NOMO-1 treated with dmso at 0.1 percent for 144 hours (cell line): ENCODE measurements at regions not wholly inside any gene's neighbourhood (a gene's known extent, or its start where the extent isn't known, plus 50 kb on each side); places are given as distances from the start of the nearest gene placed in this dataset.

Experiments used
- DNase-seq: peaks from one replicate; lab custom pipeline; 2025; ENCODE audit not compliant: unreplicated experiment; lab: John Stamatoyannopoulos, UW

DNA sequence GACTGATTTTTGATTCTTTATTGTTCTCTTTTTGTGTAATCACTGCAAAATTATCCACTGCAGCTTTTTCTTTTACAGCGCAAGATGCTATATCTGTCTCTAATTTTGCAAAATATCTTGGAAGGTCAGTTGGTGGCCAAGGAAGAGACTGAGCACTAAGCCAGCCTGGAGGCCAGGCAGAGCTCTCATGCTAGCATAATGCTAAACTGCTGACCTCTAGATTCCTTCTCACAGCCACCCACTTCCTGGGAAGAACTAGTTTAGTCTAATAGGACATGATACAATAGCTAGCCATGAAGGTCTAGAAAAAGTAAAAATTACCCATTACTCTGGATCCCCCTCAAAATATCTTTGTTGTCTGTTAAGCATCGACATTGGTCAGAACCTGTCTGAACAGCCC, 227.2 kb upstream of the ARHGAP20 start:
- no peak for DNase-seq

DNA sequence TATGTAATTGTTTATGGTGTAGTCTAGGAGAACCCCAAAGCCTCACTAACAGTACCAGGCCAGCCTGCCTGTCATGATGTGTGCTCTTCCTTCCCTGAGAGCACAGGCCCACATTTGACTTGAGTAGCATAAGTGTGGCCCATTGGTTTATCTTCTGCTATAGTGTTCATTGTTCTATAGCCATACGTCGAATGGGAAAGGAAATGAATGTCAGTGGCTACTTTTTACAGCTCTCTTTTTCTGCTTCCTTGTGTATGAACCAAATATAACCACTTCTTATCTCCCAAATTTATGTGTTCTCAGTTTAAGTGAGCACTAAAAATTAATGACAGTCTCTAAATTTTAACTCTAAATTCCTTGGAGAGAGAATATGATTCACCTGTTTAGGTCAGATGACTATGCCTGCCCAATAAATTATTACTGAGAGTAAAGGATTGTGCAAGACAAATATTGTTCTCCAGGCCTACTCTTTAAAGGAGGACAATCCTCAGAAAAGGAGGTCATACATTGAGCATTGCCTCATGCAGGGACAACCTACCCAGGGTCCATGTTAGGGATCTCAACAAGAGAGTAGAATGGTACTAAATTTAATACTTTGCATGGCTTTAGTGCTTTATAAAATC, 222.9 kb upstream of the ARHGAP20 start:
- no peak for DNase-seq

DNA sequence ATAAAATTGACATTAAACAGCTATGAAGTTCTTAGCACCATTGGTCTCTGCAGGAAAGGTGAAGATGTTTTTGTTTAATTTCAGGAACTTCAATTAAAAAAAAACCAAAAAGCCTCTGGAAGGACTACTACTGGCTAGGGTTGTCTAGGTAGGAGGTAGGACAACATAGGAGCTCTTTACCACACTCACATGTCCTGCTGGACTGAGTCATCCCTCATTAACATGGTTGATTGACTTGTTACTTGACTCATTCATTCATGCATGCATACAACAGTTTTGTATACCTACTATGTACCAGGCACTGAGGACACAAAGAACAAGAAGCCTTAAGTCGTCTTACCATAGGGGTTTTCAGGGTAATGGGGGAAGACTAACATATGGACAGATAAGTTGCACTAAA, 216.9 kb upstream of the ARHGAP20 start:
- DNase-seq, result no peak

DNA sequence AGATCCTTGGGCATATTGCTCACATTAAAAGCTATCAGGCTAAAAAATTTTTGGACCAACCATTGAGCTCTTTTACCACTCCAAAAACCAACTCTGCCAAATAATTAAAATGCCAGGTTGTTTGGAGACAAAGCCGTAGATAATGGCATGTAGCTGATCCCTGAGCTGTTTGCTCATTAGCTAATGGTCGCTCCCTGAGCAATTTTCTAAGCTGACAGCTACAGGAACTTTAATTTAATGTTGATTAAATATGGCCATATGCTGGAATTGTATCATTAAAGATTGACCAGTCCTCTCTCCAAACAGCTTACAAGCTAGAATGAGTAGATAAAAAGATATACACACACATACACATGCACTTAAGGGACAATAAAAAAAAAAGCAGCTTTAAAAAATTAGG, 216.2 kb upstream of the ARHGAP20 start:
- no peak for DNase-seq

DNA sequence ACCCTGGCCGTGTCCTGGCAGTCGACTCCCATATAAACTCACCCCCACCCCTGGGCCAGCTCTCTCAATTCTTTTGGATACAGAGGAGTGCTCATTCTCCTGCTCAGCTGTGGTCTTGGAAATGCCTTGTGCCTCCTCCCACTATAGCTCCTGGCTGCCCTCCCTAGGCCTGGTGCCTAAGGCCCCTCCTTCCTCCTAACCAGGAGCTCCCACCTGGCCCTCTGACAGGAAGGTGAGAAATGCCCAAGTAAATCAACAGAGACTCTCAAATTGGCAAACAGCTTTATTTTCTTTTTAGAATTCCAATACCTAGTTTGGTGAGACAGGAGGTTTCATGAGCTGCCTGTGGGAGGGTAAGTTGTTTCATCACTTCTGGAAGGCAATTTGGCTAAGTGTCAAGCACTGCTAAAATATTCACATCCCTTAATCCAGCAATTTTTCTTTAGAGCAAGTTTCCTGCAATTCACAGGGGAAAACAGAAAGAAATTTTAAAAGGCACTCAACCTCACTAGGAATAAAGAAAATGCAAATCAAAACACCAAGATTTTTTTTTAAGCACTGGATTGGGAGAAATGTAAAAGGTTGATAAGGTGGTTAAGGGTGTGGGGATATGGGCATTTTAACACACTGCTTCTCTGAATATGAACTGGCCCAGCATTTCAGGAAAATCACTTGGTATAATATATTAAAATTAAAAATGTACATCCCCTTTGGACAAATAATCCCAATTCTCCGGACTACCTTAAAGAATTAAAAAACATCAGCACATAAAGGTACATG, 209.7 kb upstream of the ARHGAP20 start:
- no peak for DNase-seq

DNA sequence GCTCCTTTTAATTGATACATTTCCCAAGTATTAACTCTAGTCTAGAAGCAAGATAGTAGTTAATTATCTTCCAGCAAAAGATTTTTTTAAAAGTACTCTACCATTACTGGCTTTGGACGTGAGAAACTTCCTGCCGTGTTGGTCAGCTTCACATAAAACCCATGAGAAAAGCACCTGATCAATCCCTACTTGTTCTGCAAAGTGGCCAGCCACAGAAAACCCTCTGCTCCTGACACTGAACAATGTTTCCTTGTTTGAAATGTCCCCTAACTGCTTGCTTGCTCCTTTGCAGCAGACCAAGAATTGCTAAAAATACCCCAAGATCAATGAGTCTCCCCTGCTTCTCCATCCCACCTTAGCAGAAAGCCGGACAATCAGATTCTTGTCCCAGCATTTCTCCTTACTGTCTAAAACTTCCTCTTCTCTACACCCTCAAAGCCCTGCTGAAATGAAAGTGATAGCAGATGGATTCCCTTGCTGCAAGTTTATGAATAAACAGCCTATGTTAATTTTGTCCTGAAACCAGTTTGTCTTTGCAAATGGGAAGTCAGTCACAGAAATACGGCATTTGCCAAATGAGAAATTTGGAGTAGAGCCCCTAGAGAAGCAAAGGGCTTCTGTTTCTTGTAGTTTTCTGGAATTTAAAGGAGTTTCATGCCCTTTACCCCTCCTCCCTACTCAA, 207.1 kb upstream of the ARHGAP20 start:
- DNase-seq, result no peak

DNA sequence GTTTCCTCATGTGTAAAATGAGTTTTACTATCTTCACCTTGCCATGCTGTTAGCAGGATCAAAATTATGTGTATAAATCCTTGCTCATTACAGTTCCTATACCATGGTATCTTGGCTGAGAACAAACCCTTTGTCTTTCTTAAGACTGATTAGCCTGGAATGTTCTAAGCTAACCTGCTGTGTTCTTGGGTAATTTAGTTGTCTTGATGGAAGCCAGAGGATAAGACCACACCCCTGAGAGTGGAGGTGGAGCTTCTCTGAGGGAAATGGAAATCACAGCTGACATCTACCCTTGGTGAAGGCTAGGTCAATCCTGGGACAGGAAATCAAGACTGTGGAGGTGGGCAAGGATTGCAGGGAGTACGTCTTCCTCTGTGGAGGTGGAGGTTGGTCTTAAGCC, 206.1 kb upstream of the ARHGAP20 start:
- DNase-seq, result no peak

DNA sequence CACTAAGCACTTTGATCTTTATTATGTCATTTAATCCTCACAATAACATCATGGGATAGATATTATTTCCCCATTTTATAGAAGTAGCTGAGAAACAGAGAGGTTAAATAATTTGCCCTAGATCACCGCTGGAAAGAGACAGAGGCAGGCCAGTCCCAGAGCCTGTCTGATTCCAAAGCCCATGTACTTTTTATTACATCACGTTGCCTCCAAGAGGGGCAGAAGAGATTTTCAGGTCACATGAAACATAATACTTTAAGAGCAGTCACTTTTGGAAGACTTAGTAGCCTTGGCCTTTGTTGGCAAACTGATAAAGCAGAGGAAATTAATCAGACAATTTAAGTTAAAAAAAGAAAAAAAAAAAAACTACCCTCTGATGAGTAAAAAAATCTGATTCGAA, 200.2 kb upstream of the ARHGAP20 start:
- no peak for DNase-seq

DNA sequence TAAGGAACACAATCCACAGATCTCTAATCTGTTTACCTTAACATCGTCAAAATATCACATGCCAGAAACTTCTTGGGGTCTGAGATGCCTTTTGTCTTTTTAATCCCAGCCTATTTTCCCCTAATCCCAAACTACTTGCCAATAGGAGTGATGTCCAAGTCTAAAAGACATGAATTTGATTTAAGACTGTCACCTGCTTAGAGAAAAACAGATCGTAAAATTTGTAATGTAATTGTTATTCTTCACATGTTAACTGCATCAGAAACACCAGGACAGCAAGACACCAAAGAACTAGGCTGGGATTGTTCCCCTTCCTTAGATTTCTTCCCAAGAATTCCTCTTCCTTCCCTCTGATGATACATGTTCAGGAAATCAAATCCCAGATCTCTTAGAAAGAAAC, 198.1 kb upstream of the ARHGAP20 start:
- DNase-seq, result no peak

DNA sequence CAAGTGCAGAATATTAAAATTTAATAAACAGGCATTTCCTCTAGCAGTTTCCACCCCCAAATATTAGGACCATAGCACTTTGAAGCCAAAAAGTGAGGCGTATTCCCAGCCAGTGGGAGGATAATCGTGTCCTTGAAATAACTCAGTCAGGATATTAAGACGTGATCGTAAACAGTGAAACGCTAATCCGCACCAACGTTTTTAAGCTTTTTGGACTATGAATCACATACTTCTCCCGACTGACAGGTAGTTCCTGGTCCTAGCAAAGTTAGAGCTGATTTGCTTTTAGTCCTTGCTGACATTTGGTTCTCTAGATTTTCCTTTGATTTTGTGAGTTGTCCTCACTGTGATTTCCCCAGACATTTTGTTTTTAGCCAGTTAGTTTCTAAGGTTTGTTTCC, 197.1 kb upstream of the ARHGAP20 start:
- DNase-seq, result no peak

DNA sequence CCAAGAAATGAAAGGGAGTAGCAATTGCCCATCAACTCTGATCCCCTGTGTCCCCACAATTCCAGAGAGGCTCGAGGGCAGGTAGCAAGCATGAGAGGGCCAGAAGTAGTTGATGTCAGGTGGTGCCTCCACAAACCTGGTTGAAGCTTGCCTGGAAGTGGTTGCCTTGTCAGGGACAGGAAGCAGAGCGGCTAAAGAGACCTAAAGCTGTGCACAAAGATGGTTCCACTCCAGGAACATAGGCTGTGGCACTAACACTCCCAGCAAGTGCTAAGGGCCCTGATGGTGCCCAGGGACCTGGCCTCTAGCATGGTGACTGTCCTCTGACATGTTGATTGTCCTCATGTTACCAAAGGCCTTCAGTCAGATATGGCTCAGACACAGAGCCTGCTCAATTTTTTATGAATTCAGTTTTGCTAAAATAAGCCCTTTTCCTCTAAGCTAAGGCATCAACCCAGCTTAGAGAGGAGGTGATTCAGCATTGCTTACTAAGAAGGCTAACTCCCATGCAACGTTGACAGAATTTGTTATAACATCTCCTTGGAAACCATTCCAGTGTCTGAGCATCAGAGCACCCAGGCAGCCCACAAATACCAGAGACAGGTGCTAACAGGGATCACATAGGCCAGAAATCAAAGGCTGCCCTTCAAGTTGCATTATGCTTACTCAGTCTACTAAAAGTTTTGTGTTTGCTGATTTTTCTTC, 196.3 kb upstream of the ARHGAP20 start:
- no peak for DNase-seq

DNA sequence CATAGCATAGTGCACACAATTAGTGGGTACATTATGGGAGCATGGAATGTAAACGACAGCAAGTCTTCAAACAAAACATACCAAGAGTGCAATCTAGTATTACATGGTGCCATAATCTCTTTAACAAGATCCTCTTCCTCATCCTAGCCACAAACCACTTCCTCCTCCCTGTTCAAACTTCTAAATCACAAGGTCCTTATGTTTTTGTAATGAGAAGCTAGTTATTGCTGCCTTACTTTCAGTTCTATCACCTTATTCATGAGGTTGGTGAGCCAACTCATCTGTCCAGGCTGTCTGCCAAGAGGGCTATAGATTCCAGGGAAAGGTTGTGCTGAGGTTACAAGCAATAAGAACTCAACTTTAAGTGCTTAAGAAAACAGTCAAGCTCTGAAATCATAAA, 195.4 kb upstream of the ARHGAP20 start:
- peak; percentile 80 for DNase-seq

DNA sequence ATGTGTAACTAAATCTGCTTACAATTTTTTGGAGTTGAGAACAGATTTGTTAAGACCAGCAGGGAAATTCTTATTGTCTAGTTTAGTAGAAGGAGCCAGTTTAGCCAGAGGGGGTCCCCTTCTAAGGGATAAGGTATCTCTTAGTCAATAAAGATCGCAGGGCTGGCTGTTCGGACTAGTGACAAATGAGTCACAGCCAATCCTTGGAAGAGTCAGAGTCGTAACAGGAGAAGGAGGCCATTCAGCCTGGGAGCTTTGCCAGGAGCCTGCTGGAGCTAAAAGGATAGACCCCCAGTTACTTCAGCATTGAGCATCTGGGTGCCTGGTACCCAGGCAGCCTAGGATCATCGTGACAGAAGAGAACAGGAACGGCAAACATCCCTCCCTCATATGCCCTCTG, 191.6 kb upstream of the ARHGAP20 start:
- no peak for DNase-seq

DNA sequence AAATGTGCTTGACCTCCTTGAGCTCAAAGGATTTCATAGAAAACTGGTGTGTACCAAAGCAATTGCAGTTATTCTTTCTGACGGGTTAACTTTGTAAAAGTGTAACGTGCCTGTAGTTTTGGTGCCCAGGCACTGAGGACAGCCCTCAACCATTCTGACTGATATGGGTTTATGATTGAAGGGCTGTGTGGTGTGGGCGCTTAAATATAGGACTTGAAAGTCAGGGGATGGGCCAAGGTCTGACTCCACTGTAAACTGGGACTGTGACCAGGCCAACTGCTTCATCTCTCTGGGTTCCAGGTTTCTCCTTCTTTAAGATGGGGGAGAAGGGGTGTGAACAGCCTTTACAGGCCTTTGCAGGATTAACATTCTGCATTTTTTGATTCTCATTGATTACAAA, 191.1 kb upstream of the ARHGAP20 start:
- no peak for DNase-seq

DNA sequence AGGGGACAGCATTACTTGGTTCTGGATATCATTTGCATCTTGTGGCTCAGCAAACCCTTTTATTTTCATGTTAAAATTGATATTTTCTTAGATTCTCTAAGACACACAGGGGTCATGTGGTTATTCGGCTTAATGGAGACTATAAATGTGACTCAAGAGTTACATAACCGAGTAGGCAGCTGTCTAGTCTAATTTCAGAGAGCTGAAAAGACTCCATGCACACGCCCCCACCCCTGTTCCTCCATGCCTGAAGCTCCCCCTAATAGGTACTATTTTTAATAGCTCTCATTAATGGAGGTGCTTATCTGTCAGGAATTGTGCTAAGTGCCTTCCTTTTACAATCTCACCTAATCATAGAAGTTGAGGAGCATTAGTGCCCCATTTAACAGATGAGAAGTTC, 189.2 kb upstream of the ARHGAP20 start:
- no peak for DNase-seq

DNA sequence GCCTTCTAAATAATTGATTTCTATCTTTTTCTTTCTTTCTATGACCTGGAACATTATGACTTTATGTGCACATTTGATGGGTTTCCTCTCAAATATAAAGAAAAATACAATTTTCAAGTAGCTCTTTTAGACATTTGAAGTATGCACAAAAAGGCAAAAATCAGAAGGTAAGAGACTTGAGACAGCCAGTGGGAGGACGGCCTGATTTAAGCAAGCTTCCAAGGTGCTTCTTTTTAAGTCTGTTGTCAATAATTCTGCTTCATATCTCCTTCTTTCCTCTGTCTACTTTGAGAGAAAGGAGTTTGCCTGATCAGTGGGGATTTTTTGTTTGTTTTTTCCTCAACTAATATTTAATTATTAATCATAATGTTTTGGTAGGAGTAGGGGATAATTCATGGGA, 188.2 kb upstream of the ARHGAP20 start:
- DNase-seq, result no peak

DNA sequence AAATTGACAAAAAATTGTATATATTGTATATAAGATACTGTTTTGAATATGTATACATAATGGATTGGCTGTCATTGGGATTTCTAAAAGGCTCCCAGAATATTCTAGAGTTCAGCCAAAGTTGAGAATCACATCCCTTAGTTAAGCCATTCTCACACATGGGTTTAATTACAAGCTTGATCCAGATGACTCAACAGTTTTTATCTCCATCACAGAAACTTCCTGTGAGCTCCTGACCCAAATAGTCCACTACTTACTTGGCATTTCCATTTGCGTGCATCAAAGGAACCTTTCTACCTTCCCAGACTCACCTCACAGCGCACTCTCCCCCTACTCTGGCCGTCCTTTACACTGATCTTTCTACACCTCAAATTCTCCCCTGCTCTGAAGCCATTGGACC, 184.8 kb upstream of the ARHGAP20 start:
- DNase-seq, result no peak

DNA sequence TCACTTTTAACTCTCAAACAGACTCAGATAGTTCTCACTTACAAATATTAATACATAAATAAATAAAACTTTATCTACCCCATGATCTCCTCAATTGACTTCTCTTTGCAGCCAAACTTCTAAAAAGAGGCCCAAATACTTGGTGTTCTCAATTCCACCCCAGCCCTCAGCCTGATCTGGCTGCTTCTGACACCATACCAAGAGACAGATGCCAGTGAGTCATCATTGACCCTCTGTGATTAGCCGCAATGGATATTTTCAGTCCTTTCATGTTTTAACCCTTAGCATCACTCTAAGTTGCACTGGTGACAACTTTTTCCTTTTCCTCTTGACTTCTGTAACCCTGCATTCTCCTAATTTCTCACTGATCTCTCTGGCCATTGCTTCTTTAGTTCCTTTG, 184.1 kb upstream of the ARHGAP20 start:
- no peak for DNase-seq

DNA sequence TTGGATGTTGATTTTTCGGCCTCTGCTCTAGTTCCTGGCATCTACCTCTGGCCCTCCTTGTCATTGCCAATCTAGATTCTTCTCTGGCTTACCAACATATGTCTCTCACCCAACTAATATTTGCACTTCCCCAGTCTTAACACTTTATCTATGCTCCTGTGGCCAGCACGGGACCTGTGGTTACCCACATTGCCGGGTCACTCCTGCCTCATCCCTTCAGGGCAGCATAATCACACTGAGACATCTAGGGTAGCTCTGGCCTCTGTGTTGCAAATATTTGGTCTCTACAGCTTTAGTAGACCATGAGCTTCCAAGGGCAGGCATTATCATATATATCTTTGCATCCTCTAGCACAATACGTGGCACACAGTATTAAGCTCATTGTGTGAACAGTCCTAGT, 182.0 kb upstream of the ARHGAP20 start:
- no peak for DNase-seq

DNA sequence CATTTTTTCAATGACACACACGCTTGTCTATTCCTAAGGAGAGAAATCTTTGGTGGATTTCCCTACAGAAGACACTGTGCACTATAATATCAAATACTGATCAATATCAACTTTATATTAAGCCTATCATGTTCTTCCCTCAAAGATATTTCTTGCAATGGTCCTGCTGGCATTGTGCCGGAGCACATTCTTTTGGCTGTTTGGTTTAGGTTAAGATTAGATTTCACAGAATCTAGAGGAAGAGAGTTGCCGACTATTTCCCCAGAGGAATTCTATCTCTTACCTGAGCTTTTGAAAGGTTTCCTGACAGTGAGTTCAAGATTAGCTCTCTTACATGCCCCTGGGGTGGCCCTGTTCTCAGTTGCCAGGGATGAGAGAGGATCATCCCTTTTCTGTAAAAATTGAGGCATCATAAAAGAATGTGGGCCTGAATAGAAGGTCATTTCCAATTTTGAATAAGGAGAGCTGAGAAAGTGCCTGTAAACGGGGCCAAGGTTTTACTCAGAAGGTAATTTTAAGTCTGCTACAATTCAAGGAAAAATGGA, 180.6 kb upstream of the ARHGAP20 start:
- DNase-seq, result no peak

DNA sequence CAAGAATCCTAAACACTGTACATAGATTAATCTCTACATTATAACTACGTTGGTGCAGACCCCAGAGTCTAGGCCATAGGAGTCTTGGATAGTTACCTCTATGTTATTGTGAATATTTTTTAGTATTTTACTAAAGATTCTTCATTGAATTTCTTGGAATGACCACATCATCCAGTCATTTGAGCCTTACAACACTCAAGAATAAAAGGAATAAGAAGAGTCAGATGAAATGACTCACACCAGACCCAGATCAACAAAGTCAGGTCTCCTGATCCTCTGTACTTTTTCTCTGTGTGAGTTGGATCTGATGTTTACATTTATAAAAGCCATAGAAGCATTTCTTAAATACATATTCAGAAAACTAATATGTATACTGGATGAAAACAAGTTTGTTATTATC, 179.2 kb upstream of the ARHGAP20 start:
- DNase-seq, result no peak

DNA sequence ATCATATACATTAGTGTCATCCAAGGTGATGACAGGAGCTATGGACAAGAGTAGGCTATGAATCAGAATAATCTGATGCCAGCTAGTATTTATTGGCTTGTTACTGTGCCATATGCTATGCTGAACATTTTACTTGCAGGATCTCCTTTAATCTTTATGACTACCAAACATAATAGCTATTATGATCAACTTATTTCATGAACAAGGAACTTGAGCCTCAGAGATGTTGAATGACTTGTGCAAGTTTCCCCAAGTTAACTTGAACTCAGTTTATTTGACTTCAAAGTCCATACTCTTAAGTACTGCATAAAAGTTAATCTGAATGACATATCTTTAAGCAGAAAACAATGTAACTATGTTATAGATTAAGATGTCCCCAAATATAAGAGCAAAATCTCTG, 178.8 kb upstream of the ARHGAP20 start:
- DNase-seq, result no peak
